AG04449 (cell line): ENCODE measurements at regions not wholly inside any gene's neighbourhood (a gene's known extent, or its start where the extent isn't known, plus 50 kb on each side); places are given as distances from the start of the nearest gene placed in this dataset.
"Not testable (repeated sequence)": the region's sequence is repeated elsewhere in the genome, so short reads cannot be mapped to it uniquely, and the experiment has no call there.

Experiments used
- CTCF ChIA-PET: fragments of 350-600 bp; formaldehyde crosslinking; extraction: SDS; loops from one replicate; lab custom pipeline; 2021; ENCODE audit warnings: antibody characterized with exemption; lab: Yijun Ruan, JAX
- POLR2A ChIA-PET: fragments of 400-600, 350-600 bp; formaldehyde crosslinking; extraction: SDS; loops from one replicate; lab custom pipeline; 2020; ENCODE audit warnings: antibody characterized with exemption, inconsistent platforms; lab: Yijun Ruan, JAX
- DNase-seq: peaks from one replicate; pipeline ENCODE4 v3.0.0-alpha.2; 2010; ENCODE audit warnings: low read depth, low spot score
- H3K4me3 ChIP-seq: 2 replicates; pipeline ENCODE4 v1.5.1; 2011; ENCODE audit warnings: low read depth, mild to moderate bottlenecking, control low read depth, low read length
- TF ChIP-seq, protein P1 (sequence below): IDR thresholded peaks from one replicate; pipeline ENCODE4 v1.5.1; 2011; ENCODE audit warnings: mild to moderate bottlenecking, moderate library complexity, low read length, control low read depth, inconsistent platforms; ENCODE audit not compliant: insufficient read depth; ENCODE audit errors: missing control alignments

DNA sequence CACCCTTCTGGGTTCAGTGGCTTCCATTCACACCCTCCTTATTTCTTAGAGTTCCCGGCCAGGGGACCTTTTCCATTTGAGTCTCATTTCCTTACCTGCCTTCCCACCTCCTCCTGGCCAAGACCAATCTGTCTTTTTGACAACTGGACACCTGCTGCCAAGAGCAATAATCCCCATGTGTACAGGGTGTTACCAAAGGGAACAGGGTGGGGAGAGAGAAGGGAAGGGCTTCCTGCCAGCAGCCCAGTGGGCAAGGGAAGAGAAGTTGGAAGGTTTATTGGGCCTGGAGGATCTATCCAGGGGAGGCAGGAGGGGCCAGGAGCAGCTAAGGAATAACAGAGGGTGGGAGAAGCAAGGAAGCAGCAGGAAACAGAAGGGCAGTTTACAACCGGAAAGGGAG is 346.2 kb downstream of the C12orf75 start:
- no peak overlapping the region for H3K4me3 ChIP-seq
- ChIA-PET CTCF (no interaction called here), POLR2A (no interaction called here)
- TF ChIP-seq, protein P1, sequence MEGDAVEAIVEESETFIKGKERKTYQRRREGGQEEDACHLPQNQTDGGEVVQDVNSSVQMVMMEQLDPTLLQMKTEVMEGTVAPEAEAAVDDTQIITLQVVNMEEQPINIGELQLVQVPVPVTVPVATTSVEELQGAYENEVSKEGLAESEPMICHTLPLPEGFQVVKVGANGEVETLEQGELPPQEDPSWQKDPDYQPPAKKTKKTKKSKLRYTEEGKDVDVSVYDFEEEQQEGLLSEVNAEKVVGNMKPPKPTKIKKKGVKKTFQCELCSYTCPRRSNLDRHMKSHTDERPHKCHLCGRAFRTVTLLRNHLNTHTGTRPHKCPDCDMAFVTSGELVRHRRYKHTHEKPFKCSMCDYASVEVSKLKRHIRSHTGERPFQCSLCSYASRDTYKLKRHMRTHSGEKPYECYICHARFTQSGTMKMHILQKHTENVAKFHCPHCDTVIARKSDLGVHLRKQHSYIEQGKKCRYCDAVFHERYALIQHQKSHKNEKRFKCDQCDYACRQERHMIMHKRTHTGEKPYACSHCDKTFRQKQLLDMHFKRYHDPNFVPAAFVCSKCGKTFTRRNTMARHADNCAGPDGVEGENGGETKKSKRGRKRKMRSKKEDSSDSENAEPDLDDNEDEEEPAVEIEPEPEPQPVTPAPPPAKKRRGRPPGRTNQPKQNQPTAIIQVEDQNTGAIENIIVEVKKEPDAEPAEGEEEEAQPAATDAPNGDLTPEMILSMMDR, result no peak
- DNase-seq, result no peak

DNA sequence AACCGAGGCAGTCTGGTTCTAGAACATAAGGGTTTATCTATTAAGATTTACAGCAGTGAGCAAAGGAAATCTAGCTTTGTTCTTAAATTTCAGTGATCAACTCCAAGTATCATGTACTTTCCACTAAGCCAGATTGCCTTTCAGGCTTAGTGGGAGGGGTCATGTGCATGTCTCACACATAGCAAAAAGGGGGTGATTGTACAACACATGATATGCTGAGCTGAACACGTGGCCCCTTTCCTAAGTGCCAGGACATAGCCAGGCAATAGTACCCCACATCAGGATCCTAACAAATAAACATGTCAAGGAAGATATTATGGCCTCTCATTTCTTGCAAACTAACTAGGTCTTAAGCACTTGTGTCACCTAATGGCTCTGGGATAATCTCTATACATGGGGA is 347.2 kb downstream of the C12orf75 start:
- H3K4me3 ChIP-seq, result no peak overlapping the region
- ChIA-PET POLR2A (no interaction called here), CTCF (interaction anchor here (1.0 kb wide), 1 partner anchor 28 kb away, joined by 3 read pairs; no protein-coding TSS in a partner anchor)
- DNase-seq, result no peak
- TF ChIP-seq, protein P1, result no peak

DNA sequence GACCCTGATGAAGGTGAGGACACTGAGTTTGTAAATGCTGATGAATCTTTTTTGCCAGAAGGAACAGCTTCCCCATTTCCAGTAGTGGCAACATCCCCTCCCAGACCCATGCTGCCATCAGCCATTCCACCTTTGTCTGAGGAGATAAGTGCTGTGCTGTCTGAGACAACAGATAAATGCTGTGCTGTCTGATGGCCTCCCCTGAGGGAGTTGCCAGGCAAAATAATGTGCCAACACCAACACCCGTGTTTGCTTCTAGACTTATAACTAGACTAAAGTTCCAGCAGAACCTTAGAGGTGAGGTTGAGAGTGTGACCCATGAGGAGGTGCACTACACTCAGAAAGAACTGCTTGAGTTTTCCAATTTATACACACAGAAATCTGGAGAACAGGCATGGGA is 349.5 kb downstream of the C12orf75 start:
- ChIA-PET POLR2A (no interaction called here), CTCF (interaction anchor here (2.2 kb wide), 1 partner anchor 26 kb away, joined by 6 read pairs; no protein-coding TSS in a partner anchor)
- TF ChIP-seq, protein P1, result no peak
- DNase-seq, result no peak
- H3K4me3 ChIP-seq, result no peak overlapping the region

- ChIA-PET POLR2A (no interaction called here), CTCF (interaction anchor here (2.2 kb wide), 1 partner anchor 24 kb away, joined by 6 read pairs; no protein-coding TSS in a partner anchor)
- TF ChIP-seq, protein P1, result no peak
- DNase-seq, result no peak
- no peak overlapping the region for H3K4me3 ChIP-seq
Measured at GRCh38 chr12:105681341-105681740, 350.9 kb downstream of the C12orf75 start.

DNA sequence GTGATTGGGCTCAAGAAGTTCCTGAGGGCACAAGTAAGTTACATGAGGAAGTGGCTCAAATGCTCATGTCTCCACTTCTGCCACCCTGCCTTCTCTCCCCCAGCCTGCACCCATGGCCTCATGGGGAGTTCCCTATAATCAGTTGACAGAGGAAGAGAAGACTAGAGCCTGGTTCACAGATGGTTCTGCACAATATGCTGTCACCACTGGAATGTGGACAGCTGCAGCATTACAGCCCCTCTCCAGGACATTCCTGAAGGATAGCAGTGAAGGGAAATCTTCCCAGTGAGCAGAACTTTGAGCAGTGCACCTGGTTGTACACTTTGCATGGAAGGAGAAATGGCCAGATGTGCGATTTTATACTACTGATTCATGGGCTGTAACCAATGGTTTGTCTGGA is 352.3 kb downstream of the C12orf75 start:
- H3K4me3 ChIP-seq, POLR2A ChIA-PET, DNase-seq, CTCF ChIA-PET: not testable (repeated sequence)

DNA sequence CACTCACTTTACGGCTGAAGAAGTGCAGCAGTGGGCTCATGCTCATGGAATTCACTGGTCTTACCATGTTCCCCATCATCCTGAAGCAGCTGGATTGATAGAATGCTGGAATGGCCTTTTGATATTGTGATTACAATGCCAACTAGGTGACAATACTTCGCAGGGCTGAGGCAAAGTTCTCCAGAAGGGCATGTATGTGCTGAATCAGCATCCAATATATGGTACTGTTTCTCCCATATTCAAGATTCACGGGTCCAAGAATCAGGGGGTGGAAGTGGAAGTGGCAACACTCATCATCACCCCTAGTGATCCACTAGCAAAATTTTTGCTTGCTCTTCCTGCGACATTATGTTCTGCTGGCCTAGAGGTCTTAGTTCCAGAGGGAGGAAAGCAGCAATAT is 353.3 kb downstream of the C12orf75 start:
- POLR2A ChIA-PET, H3K4me3 ChIP-seq, DNase-seq, CTCF ChIA-PET: not testable (repeated sequence)

GRCh38 chr12:105698075-105698474 is 367.6 kb downstream of the C12orf75 start:
- TF ChIP-seq, protein P1, result no peak
- POLR2A ChIA-PET, result no interaction called here
- CTCF ChIA-PET, result interaction anchor here (1.5 kb wide), 1 partner anchor 11 kb away, joined by 4 read pairs; no protein-coding TSS in a partner anchor

More at GRCh38 chr12:105698075-105698474, 367.6 kb downstream of the C12orf75 start:
- no peak for DNase-seq
- H3K4me3 ChIP-seq, result no peak overlapping the region
